Glutamatergic neuron (in vitro differentiated cells): ENCODE measurements at regions not wholly inside any gene's neighbourhood (a gene's known extent, or its start where the extent isn't known, plus 50 kb on each side); places are given as distances from the start of the nearest gene placed in this dataset.

ENCODE experiments used
- DNase-seq: peaks from one replicate; pipeline ENCODE4 v3.0.0; 2022
- H3K27ac Mint-ChIP-seq: one replicate; pipeline ENCODE4 v1.8.0; 2020; ENCODE audit warnings: mild to moderate bottlenecking, mixed read lengths, inconsistent platforms; ENCODE audit not compliant: unreplicated experiment
- H3K27me3 Mint-ChIP-seq: one replicate; pipeline ENCODE4 v1.8.0; 2020; ENCODE audit warnings: mild to moderate bottlenecking, moderate library complexity, mixed read lengths, inconsistent platforms; ENCODE audit not compliant: unreplicated experiment
- H3K36me3 Mint-ChIP-seq: one replicate; pipeline ENCODE4 v1.8.0; 2020; ENCODE audit warnings: mild to moderate bottlenecking, mixed read lengths, inconsistent platforms; ENCODE audit not compliant: unreplicated experiment
- H3K4me1 Mint-ChIP-seq: one replicate; pipeline ENCODE4 v1.8.0; 2020; ENCODE audit warnings: mild to moderate bottlenecking, low read depth, mixed read lengths, inconsistent platforms; ENCODE audit not compliant: unreplicated experiment
- H3K4me3 Mint-ChIP-seq: one replicate; pipeline ENCODE4 v1.8.0; 2020; ENCODE audit warnings: mild to moderate bottlenecking, mixed read lengths, inconsistent platforms; ENCODE audit not compliant: unreplicated experiment
- H3K9me3 Mint-ChIP-seq: one replicate; pipeline ENCODE4 v1.8.0; 2020; ENCODE audit warnings: mild to moderate bottlenecking, moderate library complexity, mixed read lengths, inconsistent platforms; ENCODE audit not compliant: unreplicated experiment
- CTCF ChIP-seq: fragments of 200-600 bp; sonication (generic); IDR thresholded peaks from one replicate; pipeline ENCODE4 v1.5.0; 2021; ENCODE audit not compliant: partially characterized antibody, unreplicated experiment

- Mint-ChIP-seq H3K27me3 (no peaks in the 10 kb centered on the region), H3K4me1 (peaks cover 25% of the 10 kb centered on the region), H3K9me3 (no peaks in the 10 kb centered on the region), H3K4me3 (no peak overlapping the region), H3K27ac (no peak overlapping the region), H3K36me3 (no peaks in the 10 kb centered on the region)
- no peak for TF ChIP-seq CTCF
- no peak for DNase-seq
These were observed 523.1 kb downstream of the EFNA5 start for GRCh38 chr5:107147589-107147988.

GRCh38 chr5:107146901-107147300, 523.8 kb downstream of the EFNA5 start:
- H3K4me1 Mint-ChIP-seq = peaks cover 23% of the 10 kb centered on the region
- no peak for TF ChIP-seq CTCF
- no peaks in the 10 kb centered on the region for H3K27me3 Mint-ChIP-seq
- no peaks in the 10 kb centered on the region for H3K9me3 Mint-ChIP-seq
- no peak for DNase-seq
- H3K4me3 Mint-ChIP-seq = no peak overlapping the region
- no peaks in the 10 kb centered on the region for H3K36me3 Mint-ChIP-seq
- no peak overlapping the region for H3K27ac Mint-ChIP-seq

GRCh38 chr5:107135391-107135790, 535.3 kb downstream of the EFNA5 start:
- TF ChIP-seq CTCF = no peak
- H3K4me3 Mint-ChIP-seq = no peak overlapping the region
- peaks cover 20% of the 10 kb centered on the region for H3K36me3 Mint-ChIP-seq
- no peaks in the 10 kb centered on the region for H3K9me3 Mint-ChIP-seq
- DNase-seq = no peak
- no peak overlapping the region for H3K27ac Mint-ChIP-seq
- no peaks in the 10 kb centered on the region for H3K27me3 Mint-ChIP-seq
- H3K4me1 Mint-ChIP-seq = no peaks in the 10 kb centered on the region

- H3K36me3 Mint-ChIP-seq = peaks cover 16% of the 10 kb centered on the region
- no peaks in the 10 kb centered on the region for H3K27me3 Mint-ChIP-seq
- H3K4me1 Mint-ChIP-seq = no peaks in the 10 kb centered on the region
- no peak overlapping the region for H3K27ac Mint-ChIP-seq
- no peaks in the 10 kb centered on the region for H3K9me3 Mint-ChIP-seq
- no peak for DNase-seq
- no peak overlapping the region for H3K4me3 Mint-ChIP-seq
- no peak for TF ChIP-seq CTCF
These were observed 535.8 kb downstream of the EFNA5 start for GRCh38 chr5:107134931-107135330.

- H3K27ac Mint-ChIP-seq = no peak overlapping the region
- H3K9me3 Mint-ChIP-seq = no peaks in the 10 kb centered on the region
- peaks cover 5% of the 10 kb centered on the region for H3K4me1 Mint-ChIP-seq
- no peak for TF ChIP-seq CTCF
- peaks cover 8% of the 10 kb centered on the region for H3K36me3 Mint-ChIP-seq
- no peaks in the 10 kb centered on the region for H3K27me3 Mint-ChIP-seq
- H3K4me3 Mint-ChIP-seq = no peak overlapping the region
- DNase-seq = no peak
These were observed 541.7 kb downstream of the EFNA5 start for GRCh38 chr5:107129051-107129450.
